ENCODE measurements at regions not wholly inside any gene's neighbourhood (a gene's known extent, or its start where the extent isn't known, plus 50 kb on each side); places are given as distances from the start of the nearest gene placed in this dataset.

GRCh38 chr11:134781380-134781866, 369.4 kb upstream of the B3GAT1 start:
- no peaks in the 10 kb centered on the region for H3K36me3 ChIP-seq
- H3K27me3 ChIP-seq: no peaks in the 10 kb centered on the region
- 74 to 82% methylated on average over 3 of the region's 3 CpGs for WGBS, 2 donors
- no peaks in the 10 kb centered on the region for H3K9me3 ChIP-seq
- no peak overlapping the region for H3K4me3 ChIP-seq (replicated peaks in 1 of 3)
- no peak overlapping the region for H3K27ac ChIP-seq
- intact Hi-C loops (cut with DNase I): no loop called here
- H3K4me1 ChIP-seq: no peaks in the 10 kb centered on the region
- no peak for TF ChIP-seq CTCF (IDR thresholded peaks at IDR 0.05)
- no peak for TF ChIP-seq POLR2A (IDR thresholded peaks at IDR 0.05)
- no peak for DNase-seq

GRCh38 chr11:134780486-134781147, 368.6 kb upstream of the B3GAT1 start:
- H3K9me3 ChIP-seq: no peaks in the 10 kb centered on the region
- no peak overlapping the region for H3K27ac ChIP-seq
- 48 to 51% methylated on average over 4 of the region's 4 CpGs for WGBS, 2 donors
- no peak overlapping the region for H3K4me3 ChIP-seq (replicated peaks in 1 of 3)
- intact Hi-C loops (cut with DNase I): no loop called here
- H3K36me3 ChIP-seq: no peaks in the 10 kb centered on the region
- DNase-seq: peak in 1 of 2 donors; percentile 7
- no peaks in the 10 kb centered on the region for H3K4me1 ChIP-seq
- TF ChIP-seq POLR2A (IDR thresholded peaks at IDR 0.05) (no peak), CTCF (IDR thresholded peaks at IDR 0.05) (no peak)
- no peaks in the 10 kb centered on the region for H3K27me3 ChIP-seq

GRCh38 chr11:134779179-134779578, 367.1 kb upstream of the B3GAT1 start:
- WGBS, 2 donors: 84 to 88% methylated on average over 4 of the region's 4 CpGs

GRCh38 chr11:134768463-134768862, 356.4 kb upstream of the B3GAT1 start:
- no peak for TF ChIP-seq POLR2A (IDR thresholded peaks at IDR 0.05)
- no peak for TF ChIP-seq CTCF (IDR thresholded peaks at IDR 0.05)
- Histone ChIP-seq H3K27ac (no peak overlapping the region), H3K9me3 (no peaks in the 10 kb centered on the region), H3K27me3 (no peaks in the 10 kb centered on the region), H3K4me1 (no peaks in the 10 kb centered on the region), H3K4me3 (replicated peaks in 1 of 3) (no peak overlapping the region), H3K36me3 (no peaks in the 10 kb centered on the region)
- intact Hi-C loops (cut with DNase I): no loop called here
- 96 to 98% methylated on average over 1 of the region's 1 CpG for WGBS, 2 donors
- DNase-seq: no peak

More at GRCh38 chr11:134779179-134779578, 367.1 kb upstream of the B3GAT1 start:
- no peak overlapping the region for H3K27ac ChIP-seq
- no peak for DNase-seq
- no peaks in the 10 kb centered on the region for H3K9me3 ChIP-seq
- no peaks in the 10 kb centered on the region for H3K27me3 ChIP-seq
- no peaks in the 10 kb centered on the region for H3K36me3 ChIP-seq
- H3K4me1 ChIP-seq: no peaks in the 10 kb centered on the region
- TF ChIP-seq POLR2A (IDR thresholded peaks at IDR 0.05): no peak
- TF ChIP-seq CTCF (IDR thresholded peaks at IDR 0.05): no peak
- no peak overlapping the region for H3K4me3 ChIP-seq (replicated peaks in 1 of 3)
- intact Hi-C loops (cut with DNase I): no loop called here

- H3K27me3 ChIP-seq: no peaks in the 10 kb centered on the region
- H3K4me3 ChIP-seq (replicated peaks in 1 of 3): no peak overlapping the region
- intact Hi-C loops (cut with DNase I): no loop called here
- 71 to 78% methylated on average over 2 of the region's 2 CpGs for WGBS, 2 donors
- no peak overlapping the region for H3K27ac ChIP-seq
- TF ChIP-seq CTCF (IDR thresholded peaks at IDR 0.05): no peak
- TF ChIP-seq POLR2A (IDR thresholded peaks at IDR 0.05): no peak
- H3K9me3 ChIP-seq: no peaks in the 10 kb centered on the region
- H3K4me1 ChIP-seq: no peaks in the 10 kb centered on the region
- DNase-seq: no peak
- H3K36me3 ChIP-seq: no peaks in the 10 kb centered on the region
Measured at GRCh38 chr11:134765565-134765964, 353.5 kb upstream of the B3GAT1 start.

Data from thyroid gland (tissue), 4 donors.